Upper lobe of left lung (tissue), 6 donors: ENCODE measurements at regions not wholly inside any gene's neighbourhood (a gene's known extent, or its start where the extent isn't known, plus 50 kb on each side); places are given as distances from the start of the nearest gene placed in this dataset.

Experiments
- ATAC-seq, 2 donors: fragments of 200-7000 bp; cut with Tn5 transposase; one replicate each; pipeline ENCODE4 v1.9.1; 2022; ENCODE audit warnings: mild to moderate bottlenecking in 2 of 2, moderate library complexity in 2 of 2; ENCODE audit not compliant: low FRiP score in 2 of 2
- DNase-seq, 2 donors: peaks; one replicate each; pipeline ENCODE4 v3.0.0-alpha.2; 2019 to 2020
- H3K27ac ChIP-seq, 4 donors: fragments of 200-600 bp; sonication (generic); one replicate each; pipeline ENCODE4 v1.5.1; 2016 to 2019
- H3K27me3 ChIP-seq, 4 donors: fragments of 200-600 bp; sonication (generic); one replicate each; pipeline ENCODE4 v1.5.1; 2017 to 2019
- H3K36me3 ChIP-seq, 4 donors: fragments of 200-600 bp; sonication (generic); one replicate each; pipeline ENCODE4 v1.5.1; 2016 to 2019
- H3K4me1 ChIP-seq, 4 donors: fragments of 200-600 bp; sonication (generic); one replicate each; pipeline ENCODE4 v1.5.1; 2018 to 2019
- H3K4me3 ChIP-seq, 4 donors: fragments of 200-600 bp; sonication (generic); one replicate each; pipeline ENCODE4 v1.5.1; 2017 to 2019; ENCODE audit warnings: mild to moderate bottlenecking in 2 of 4, moderate library complexity in 1 of 4
- H3K9me3 ChIP-seq, 4 donors: fragments of 200-600 bp; sonication (generic); one replicate each; pipeline ENCODE4 v1.5.1; 2018 to 2019
- EP300 ChIP-seq, 4 donors: sonication (generic); formaldehyde crosslinking; IDR thresholded peaks; one replicate each; pipeline ENCODE4 v1.5.1; 2017; ENCODE audit warnings: antibody characterized with exemption in 4 of 4, control low read depth in 2 of 4
- POLR2A ChIP-seq, 4 donors: fragments of 450-650 bp; IDR thresholded peaks; one replicate each; pipeline ENCODE4 v1.5.1; 2016 to 2017; ENCODE audit warnings: antibody characterized with exemption in 4 of 4, mild to moderate bottlenecking in 2 of 4
- POLR2AphosphoS5 ChIP-seq, 2 donors: sonication (generic); formaldehyde crosslinking; IDR thresholded peaks; one replicate each; pipeline ENCODE4 v1.5.1; 2017; ENCODE audit warnings: antibody characterized with exemption in 2 of 2
- whole genome bisulfite sequencing, 2 donors: methylation state at CpG; one replicate each; pipeline ENCODE4 v1.1.5; 2017 to 2018; 5-methylcytosine and 5-hydroxymethylcytosine counted together
- TF ChIP-seq, protein P1 (sequence below), 6 experiments: fragments of 450-650 bp in 4 of 6; fragments of 200-600 bp in 2 of 6; sonication (generic) in 2 of 6; IDR thresholded peaks; one replicate each; pipeline ENCODE4 v1.5.1; 2016 to 2019; ENCODE audit warnings: antibody characterized with exemption in 6 of 6
- donor health status: DM: no; HTN: no; CAD: no; lungs with moderate emphysema.
- donor health status: DM: no; HTN: yes; CAD: no; lungs with severe emphysema.

DNA sequence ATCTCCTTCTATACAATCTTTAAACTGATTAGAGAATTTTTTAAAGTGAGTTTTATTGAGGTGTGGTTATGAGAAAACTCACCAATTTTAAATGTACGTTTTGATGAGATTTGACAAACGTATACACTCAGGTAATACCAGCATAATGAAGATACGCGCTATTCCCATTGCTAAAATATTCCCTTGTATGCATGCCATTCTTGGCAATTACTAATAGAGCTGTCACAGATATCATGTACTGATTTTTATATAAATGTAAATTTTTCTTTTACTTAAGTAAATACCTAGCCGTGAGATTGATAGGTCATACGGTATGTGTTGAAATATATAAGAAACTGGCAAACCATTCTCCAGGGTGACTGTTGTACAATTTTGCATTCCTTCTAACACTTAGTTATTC lies 384.7 kb downstream of the PTH2R start:
- Histone ChIP-seq H3K36me3 (no peaks in the 10 kb centered on the region), H3K27me3 (no peaks in the 10 kb centered on the region), H3K4me1 (no peaks in the 10 kb centered on the region), H3K9me3 (no peaks in the 10 kb centered on the region), H3K27ac (no peak overlapping the region), H3K4me3 (no peak overlapping the region)
- ATAC-seq (no peak), DNase-seq (no peak)
- TF ChIP-seq EP300 (IDR thresholded peaks at IDR 0.05) = no peak
- TF ChIP-seq, protein P1, sequence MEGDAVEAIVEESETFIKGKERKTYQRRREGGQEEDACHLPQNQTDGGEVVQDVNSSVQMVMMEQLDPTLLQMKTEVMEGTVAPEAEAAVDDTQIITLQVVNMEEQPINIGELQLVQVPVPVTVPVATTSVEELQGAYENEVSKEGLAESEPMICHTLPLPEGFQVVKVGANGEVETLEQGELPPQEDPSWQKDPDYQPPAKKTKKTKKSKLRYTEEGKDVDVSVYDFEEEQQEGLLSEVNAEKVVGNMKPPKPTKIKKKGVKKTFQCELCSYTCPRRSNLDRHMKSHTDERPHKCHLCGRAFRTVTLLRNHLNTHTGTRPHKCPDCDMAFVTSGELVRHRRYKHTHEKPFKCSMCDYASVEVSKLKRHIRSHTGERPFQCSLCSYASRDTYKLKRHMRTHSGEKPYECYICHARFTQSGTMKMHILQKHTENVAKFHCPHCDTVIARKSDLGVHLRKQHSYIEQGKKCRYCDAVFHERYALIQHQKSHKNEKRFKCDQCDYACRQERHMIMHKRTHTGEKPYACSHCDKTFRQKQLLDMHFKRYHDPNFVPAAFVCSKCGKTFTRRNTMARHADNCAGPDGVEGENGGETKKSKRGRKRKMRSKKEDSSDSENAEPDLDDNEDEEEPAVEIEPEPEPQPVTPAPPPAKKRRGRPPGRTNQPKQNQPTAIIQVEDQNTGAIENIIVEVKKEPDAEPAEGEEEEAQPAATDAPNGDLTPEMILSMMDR (IDR thresholded peaks at IDR 0.05) = no peak
- no peak for TF ChIP-seq POLR2A (IDR thresholded peaks at IDR 0.05)
- no peak for TF ChIP-seq POLR2AphosphoS5 (IDR thresholded peaks at IDR 0.05)
- WGBS, 2 donors = 81 to 87% methylated on average over 6 of the region's 6 CpGs

DNA sequence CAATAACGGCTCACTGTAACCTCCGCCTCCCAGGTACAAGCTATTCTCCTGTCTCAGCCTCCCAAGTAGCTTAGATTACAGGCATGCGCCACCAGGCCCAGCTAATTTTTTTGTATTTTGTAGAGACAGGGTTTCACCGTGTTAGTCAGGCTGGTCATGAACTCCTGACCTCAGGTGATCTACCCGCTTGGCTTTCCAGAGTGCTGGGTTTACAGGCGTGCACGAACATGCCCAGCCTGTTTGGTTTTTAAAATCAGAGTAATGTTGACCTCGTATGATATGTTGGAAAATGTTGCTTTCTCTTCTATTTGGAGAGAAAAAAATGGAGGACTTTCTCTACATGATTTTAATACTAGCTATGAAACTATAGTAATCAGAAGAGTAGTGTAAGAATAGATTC lies 386.2 kb downstream of the PTH2R start:
- Histone ChIP-seq H3K4me1 (no peaks in the 10 kb centered on the region), H3K36me3 (no peaks in the 10 kb centered on the region), H3K27ac (no peak overlapping the region), H3K27me3 (no peaks in the 10 kb centered on the region), H3K4me3 (no peak overlapping the region), H3K9me3 (no peaks in the 10 kb centered on the region)
- DNase-seq = no peak
- no peak for ATAC-seq
- WGBS, 2 donors = 86 to 88% methylated on average over 8 of the region's 8 CpGs
- TF ChIP-seq EP300 (IDR thresholded peaks at IDR 0.05) (no peak), POLR2A (IDR thresholded peaks at IDR 0.05) (no peak), POLR2AphosphoS5 (IDR thresholded peaks at IDR 0.05) (no peak)
- TF ChIP-seq, protein P1 (IDR thresholded peaks at IDR 0.05) = no peak

DNA sequence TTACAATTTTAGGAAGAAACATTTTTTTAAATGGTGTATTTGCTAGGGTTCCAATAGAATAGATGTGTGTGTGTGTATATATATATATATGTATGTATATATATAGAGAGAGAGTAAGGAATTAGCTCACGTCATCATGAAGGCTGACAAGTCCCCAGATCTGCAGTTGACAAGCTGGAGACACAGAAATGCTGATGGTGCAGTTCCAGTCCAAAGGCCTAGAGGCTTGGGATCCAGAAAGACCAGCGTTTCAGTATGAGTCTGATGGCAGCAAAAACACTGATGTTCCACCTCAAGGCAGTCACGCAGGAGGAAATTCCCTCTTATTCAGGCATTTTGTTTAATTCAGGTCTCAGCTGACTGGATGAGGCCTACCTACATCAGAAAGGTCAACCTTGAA lies 386.8 kb downstream of the PTH2R start:
- no peaks in the 10 kb centered on the region for H3K27me3 ChIP-seq
- TF ChIP-seq POLR2A (IDR thresholded peaks at IDR 0.05) = no peak
- TF ChIP-seq EP300 (IDR thresholded peaks at IDR 0.05) = no peak
- TF ChIP-seq, protein P1 (IDR thresholded peaks at IDR 0.05) = no peak
- no peak for TF ChIP-seq POLR2AphosphoS5 (IDR thresholded peaks at IDR 0.05)
- H3K4me3 ChIP-seq = no peak overlapping the region
- DNase-seq (no peak), ATAC-seq (no peak)
- WGBS, 2 donors = 78 to 83% methylated on average over 3 of the region's 3 CpGs
- H3K27ac ChIP-seq = no peak overlapping the region
- H3K36me3 ChIP-seq = no peaks in the 10 kb centered on the region
- H3K4me1 ChIP-seq = no peaks in the 10 kb centered on the region
- no peaks in the 10 kb centered on the region for H3K9me3 ChIP-seq

DNA sequence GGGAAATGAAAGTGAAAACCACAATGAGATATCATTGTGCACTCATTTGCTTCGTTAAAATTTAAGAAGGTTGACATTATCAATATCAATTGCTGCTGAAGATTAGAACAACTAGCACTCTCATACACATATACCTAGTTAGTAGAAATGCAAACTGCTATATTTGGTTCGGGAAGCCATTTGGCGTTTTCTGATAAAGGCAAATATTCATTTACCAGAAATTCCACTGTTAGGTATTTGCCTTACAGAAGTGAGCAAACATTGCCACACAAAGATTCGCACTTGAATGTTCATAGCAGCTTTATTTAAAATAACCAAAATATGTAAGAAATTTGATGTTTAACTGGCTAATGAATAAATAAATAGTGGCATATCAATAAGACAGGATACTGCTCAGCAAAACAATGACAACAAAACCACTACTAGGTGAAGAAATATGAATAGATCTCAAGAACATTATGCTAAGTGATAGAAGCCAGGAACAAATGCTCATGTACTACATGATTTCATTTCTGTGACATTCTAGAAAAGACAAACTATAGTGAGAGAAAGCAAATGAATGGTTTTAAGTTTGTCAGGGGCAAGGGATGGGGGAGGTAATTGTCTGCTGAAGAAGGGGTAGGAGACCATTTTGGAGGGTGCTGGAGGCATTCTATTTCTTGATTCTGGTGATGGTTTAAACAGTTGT lies 387.8 kb downstream of the PTH2R start:
- DNase-seq = no peak
- H3K27ac ChIP-seq = no peak overlapping the region
- H3K27me3 ChIP-seq = no peaks in the 10 kb centered on the region
- no peak for ATAC-seq
- H3K4me1 ChIP-seq = no peaks in the 10 kb centered on the region
- H3K9me3 ChIP-seq = no peaks in the 10 kb centered on the region
- H3K36me3 ChIP-seq = no peaks in the 10 kb centered on the region
- no peak overlapping the region for H3K4me3 ChIP-seq
- 64 to 78% methylated on average over 4 of the region's 4 CpGs for WGBS, 2 donors
- TF ChIP-seq POLR2AphosphoS5 (IDR thresholded peaks at IDR 0.05) (no peak), POLR2A (IDR thresholded peaks at IDR 0.05) (no peak), EP300 (IDR thresholded peaks at IDR 0.05) (no peak)
- TF ChIP-seq, protein P1 (IDR thresholded peaks at IDR 0.05) = no peak

DNA sequence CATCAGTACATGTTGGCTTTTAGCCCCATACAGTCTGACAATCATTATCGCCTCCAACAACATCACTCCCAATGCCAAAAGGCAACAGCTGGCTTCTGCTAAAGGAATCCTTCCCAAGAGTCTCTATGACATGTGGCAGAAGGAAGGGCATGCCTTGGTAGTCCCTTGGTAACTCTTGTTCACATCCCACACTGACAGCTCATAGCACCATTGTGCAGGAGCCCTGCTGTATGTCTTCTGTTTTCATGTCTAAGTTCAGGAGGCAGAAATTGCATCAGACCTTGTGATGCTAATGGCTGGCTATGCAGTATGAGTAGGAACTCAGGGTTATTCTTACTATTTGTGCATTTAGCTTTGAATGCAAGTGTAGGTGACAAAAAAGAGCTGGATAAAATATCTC lies 392.1 kb downstream of the PTH2R start:
- H3K36me3 ChIP-seq = no peaks in the 10 kb centered on the region
- TF ChIP-seq EP300 (IDR thresholded peaks at IDR 0.05) = no peak
- TF ChIP-seq POLR2AphosphoS5 (IDR thresholded peaks at IDR 0.05) = no peak
- no peak for TF ChIP-seq POLR2A (IDR thresholded peaks at IDR 0.05)
- TF ChIP-seq, protein P1 (IDR thresholded peaks at IDR 0.05) = no peak
- 89 to 92% methylated on average over 1 of the region's 1 CpG for WGBS, 2 donors

More for the DNA sequence above, 392.1 kb downstream of the PTH2R start:
- H3K27ac ChIP-seq = no peak overlapping the region
- DNase-seq (no peak), ATAC-seq (no peak)
- no peak overlapping the region for H3K4me3 ChIP-seq
- no peaks in the 10 kb centered on the region for H3K27me3 ChIP-seq
- H3K9me3 ChIP-seq = no peaks in the 10 kb centered on the region
- H3K4me1 ChIP-seq = no peaks in the 10 kb centered on the region
